ENCODE measurements at regions not wholly inside any gene's neighbourhood (a gene's known extent, or its start where the extent isn't known, plus 50 kb on each side); places are given as distances from the start of the nearest gene placed in this dataset.

DNA sequence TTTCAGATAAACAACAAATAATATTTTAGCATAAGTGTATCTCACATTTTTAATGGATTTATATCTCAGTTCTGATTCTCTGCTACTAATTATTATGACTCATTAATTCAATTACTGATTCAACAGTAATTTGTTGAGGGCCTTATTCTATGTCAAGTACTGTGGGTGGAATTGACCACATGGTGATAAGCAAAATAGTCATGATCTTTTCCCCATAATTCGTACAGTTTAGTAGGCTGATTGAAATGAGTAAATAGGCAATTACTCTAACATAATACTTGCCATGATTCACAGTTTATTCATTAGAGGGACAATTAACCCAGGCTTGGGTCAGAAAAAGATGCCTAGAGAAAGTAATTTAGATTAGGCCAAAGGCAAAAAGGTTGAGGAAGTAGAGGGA lies 60.9 kb upstream of the SLC4A7 start:
- peaks cover 0 to 5% (median 0%) of the 10 kb centered on the region in 4 experiments; a peak in 2 of 7 replicates for H3K4me1 ChIP-seq (replicated peaks in 1 of 4; ENCODE audit: control insufficient read depth in 3 of 4, insufficient read depth in 4 of 4, low read length in 3 of 4)
- H4K5ac ChIP-seq (ENCODE audit: insufficient read length, low read depth, low read length) = no peak overlapping the region
- H3K18ac ChIP-seq (ENCODE audit: extremely low read depth, low read length) = no peak overlapping the region
- no peak overlapping the region for H3K9ac ChIP-seq (replicated peaks in 1 of 4; ENCODE audit: extremely low read depth in 1 of 4, low read depth in 3 of 4, low read length in 3 of 4)
- H2BK15ac ChIP-seq (ENCODE audit: low read length) = no peak overlapping the region
- no peaks in the 10 kb centered on the region for H3K79me1 ChIP-seq (ENCODE audit: low read depth, low read length)
- no peak overlapping the region for H3K56ac ChIP-seq (replicated peaks; ENCODE audit: insufficient read length, low read depth, low read length)
- no peak overlapping the region for H2AFZ ChIP-seq (ENCODE audit: low read length)
- ChIA-PET POLR2A (ENCODE audit: partially characterized antibody) (no interaction called here), CTCF (ENCODE audit: partially characterized antibody) (no interaction called here)
- H2BK20ac ChIP-seq (ENCODE audit: low read length) = no peak overlapping the region
- no peak overlapping the region for H3K27ac ChIP-seq (ENCODE audit: low read depth, low read length)
- no peaks in the 10 kb centered on the region for H3K27me3 ChIP-seq (replicated peaks in 1 of 4; ENCODE audit: control insufficient read depth in 3 of 4, extremely low read depth in 1 of 4, insufficient read depth in 3 of 4, low read length in 3 of 4)
- DNase-seq (ENCODE audit: low read depth in 1 of 2, low spot score in 2 of 2) (no peak), FAIRE-seq (no peak)
- no peak overlapping the region for H3K14ac ChIP-seq (ENCODE audit: insufficient read length)
- no peak overlapping the region for H3K4me3 ChIP-seq (ENCODE audit: extremely low read depth in 1 of 4, insufficient read depth in 2 of 4, low read depth in 3 of 4, low read length in 4 of 4)
- H4K8ac ChIP-seq (ENCODE audit: extremely low read depth, insufficient read depth, low read length) = no peak overlapping the region
- no peaks in the 10 kb centered on the region for H3K9me3 ChIP-seq (ENCODE audit: insufficient read depth in 2 of 2, low read depth in 1 of 2, low read length in 1 of 2)
- no peak overlapping the region for H2BK120ac ChIP-seq (replicated peaks; ENCODE audit: low read depth, low read length)
- no peak overlapping the region for H2AK5ac ChIP-seq (ENCODE audit: low read depth, low read length)
- 100% methylated on average over 1 of the region's 1 CpG; no CpG with 5 or more reads in 1 of the 2 experiments for WGBS, 2 experiments (ENCODE audit: extremely low coverage in 1 of 2, insufficient coverage in 1 of 2, insufficient read length in 1 of 2, insufficient replicate concordance in 2 of 2, low coverage in 1 of 2, low lambda C conversion rate in 2 of 2, missing lambda C conversion rate in 1 of 2)
- TF ChIP-seq CBX5 (IDR thresholded peaks at IDR 0.05; ENCODE audit: low read depth, low read length) (no peak), ATF3 (IDR thresholded peaks at IDR 0.05; ENCODE audit: insufficient read depth, low read depth, low read length) (no peak), GTF2F1 (IDR thresholded peaks at IDR 0.05; ENCODE audit: borderline replicate concordance, low read depth, low read length) (no peak), RFX5 (IDR thresholded peaks at IDR 0.05; ENCODE audit: borderline replicate concordance, low read depth, low read length) (no peak), RBBP5 (IDR thresholded peaks at IDR 0.05; ENCODE audit: borderline replicate concordance, low read depth, low read length) (no peak), NANOG (IDR thresholded peaks at IDR 0.05; ENCODE audit: insufficient read depth, low read depth, low read length, poor library complexity, severe bottlenecking) (no peak), RAD21 (IDR thresholded peaks at IDR 0.05 in 1 of 2, conservative IDR thresholded peaks at IDR 0.05 in 1 of 2; ENCODE audit: low read depth in 2 of 2, low read length in 2 of 2) (no peak)
- TF ChIP-seq, protein P1, sequence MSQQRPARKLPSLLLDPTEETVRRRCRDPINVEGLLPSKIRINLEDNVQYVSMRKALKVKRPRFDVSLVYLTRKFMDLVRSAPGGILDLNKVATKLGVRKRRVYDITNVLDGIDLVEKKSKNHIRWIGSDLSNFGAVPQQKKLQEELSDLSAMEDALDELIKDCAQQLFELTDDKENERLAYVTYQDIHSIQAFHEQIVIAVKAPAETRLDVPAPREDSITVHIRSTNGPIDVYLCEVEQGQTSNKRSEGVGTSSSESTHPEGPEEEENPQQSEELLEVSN (IDR thresholded peaks at IDR 0.05) = no peak
- H3K23me2 ChIP-seq (ENCODE audit: low read depth, low read length) = no peaks in the 10 kb centered on the region; the same call in 1 of the 2 replicates
- no peaks in the 10 kb centered on the region for H3K36me3 ChIP-seq (ENCODE audit: control insufficient read depth in 2 of 4, insufficient read depth in 4 of 4, low read length in 3 of 4)
- no peak overlapping the region for H4K91ac ChIP-seq (replicated peaks; ENCODE audit: insufficient read length, low read length)
- no peaks in the 10 kb centered on the region for H3K79me2 ChIP-seq (ENCODE audit: control insufficient read depth in 1 of 2, insufficient read depth in 2 of 2, low read length in 2 of 2)
- H4K20me1 ChIP-seq (replicated peaks in 1 of 2; ENCODE audit: control insufficient read depth in 1 of 2, insufficient read depth in 2 of 2, low read length in 2 of 2) = no peaks in the 10 kb centered on the region
- no peak overlapping the region for H2BK12ac ChIP-seq (ENCODE audit: low read depth, low read length)
- no peak overlapping the region for H3K23ac ChIP-seq (ENCODE audit: insufficient read length)
- H2BK5ac ChIP-seq (ENCODE audit: low read depth, low read length) = 0 out of 2 replicates have a peak overlapping the region, but pooled peaks have one; percentile 1
- H3K4ac ChIP-seq (replicated peaks; ENCODE audit: insufficient read length, low read depth, low read length) = no peak overlapping the region
- H3K4me2 ChIP-seq (ENCODE audit: insufficient read depth in 1 of 2, low read depth in 2 of 2, low read length in 2 of 2) = no peak overlapping the region

Data from H1 (cell line).